Nephron progenitor cell (in vitro differentiated cells): ENCODE measurements at regions not wholly inside any gene's neighbourhood (a gene's known extent, or its start where the extent isn't known, plus 50 kb on each side); places are given as distances from the start of the nearest gene placed in this dataset.

Experiments
- DNase-seq: peaks from one replicate; pipeline ENCODE4 v3.0.0; 2021
- H3K27ac Mint-ChIP-seq: 2 replicates; pipeline ENCODE4 v1.8.0; 2021; ENCODE audit warnings: mild to moderate bottlenecking, moderate library complexity, mixed read lengths
- H3K27me3 Mint-ChIP-seq: 2 replicates; pipeline ENCODE4 v1.8.0; 2021; ENCODE audit warnings: mild to moderate bottlenecking, low read depth, mixed read lengths; ENCODE audit not compliant: poor library complexity
- H3K36me3 Mint-ChIP-seq: 2 replicates; pipeline ENCODE4 v1.8.0; 2021; ENCODE audit warnings: low read depth, mixed read lengths
- H3K4me1 Mint-ChIP-seq: 2 replicates; pipeline ENCODE4 v1.8.0; 2021; ENCODE audit warnings: mixed read lengths
- H3K4me3 Mint-ChIP-seq: 2 replicates; pipeline ENCODE4 v1.8.0; 2021; ENCODE audit warnings: mild to moderate bottlenecking, moderate library complexity, mixed read lengths
- H3K9me3 Mint-ChIP-seq: 2 replicates; pipeline ENCODE4 v1.8.0; 2021; ENCODE audit warnings: mild to moderate bottlenecking, moderate library complexity, mixed read lengths
- CTCF ChIP-seq: fragments of 200-600 bp; sonication (generic); IDR thresholded peaks from 2 replicates; pipeline ENCODE4 v1.5.0; 2021; ENCODE audit warnings: antibody characterized with exemption

GRCh38 chr7:106775975-106776607 is 89.0 kb upstream of the PIK3CG start:
- no peaks in the 10 kb centered on the region for H3K36me3 Mint-ChIP-seq
- no peak for TF ChIP-seq CTCF
- H3K27me3 Mint-ChIP-seq, result peaks cover 8% of the 10 kb centered on the region
- no peak overlapping the region for H3K4me3 Mint-ChIP-seq
- H3K9me3 Mint-ChIP-seq, result peaks cover 8% of the 10 kb centered on the region
- no peak for DNase-seq
- H3K4me1 Mint-ChIP-seq, result no peaks in the 10 kb centered on the region
- no peak overlapping the region for H3K27ac Mint-ChIP-seq

GRCh38 chr7:106776618-106777347 is 88.3 kb upstream of the PIK3CG start:
- DNase-seq, result no peak
- Mint-ChIP-seq H3K4me3 (no peak overlapping the region), H3K36me3 (no peaks in the 10 kb centered on the region), H3K27ac (peak overlapping the region; percentile 21), H3K9me3 (peaks cover 8% of the 10 kb centered on the region), H3K4me1 (no peaks in the 10 kb centered on the region), H3K27me3 (peaks cover 8% of the 10 kb centered on the region)
- TF ChIP-seq CTCF, result no peak

GRCh38 chr7:106777674-106778299 is 87.3 kb upstream of the PIK3CG start:
- H3K27ac Mint-ChIP-seq, result no peak overlapping the region
- no peaks in the 10 kb centered on the region for H3K36me3 Mint-ChIP-seq
- H3K9me3 Mint-ChIP-seq, result peaks cover 8% of the 10 kb centered on the region
- peaks cover 8% of the 10 kb centered on the region for H3K27me3 Mint-ChIP-seq
- no peaks in the 10 kb centered on the region for H3K4me1 Mint-ChIP-seq
- no peak overlapping the region for H3K4me3 Mint-ChIP-seq
- TF ChIP-seq CTCF, result no peak
- no peak for DNase-seq

GRCh38 chr7:106778656-106779250 is 86.3 kb upstream of the PIK3CG start:
- TF ChIP-seq CTCF, result no peak
- Mint-ChIP-seq H3K27me3 (peaks cover 14% of the 10 kb centered on the region), H3K36me3 (no peaks in the 10 kb centered on the region), H3K27ac (no peak overlapping the region), H3K4me3 (no peak overlapping the region), H3K9me3 (peaks cover 8% of the 10 kb centered on the region), H3K4me1 (no peaks in the 10 kb centered on the region)
- DNase-seq, result no peak

- Mint-ChIP-seq H3K9me3 (peaks cover 8% of the 10 kb centered on the region), H3K36me3 (no peaks in the 10 kb centered on the region), H3K4me1 (no peaks in the 10 kb centered on the region), H3K27ac (no peak overlapping the region), H3K4me3 (no peak overlapping the region), H3K27me3 (peaks cover 14% of the 10 kb centered on the region)
- TF ChIP-seq CTCF, result no peak
- peak; percentile 13 for DNase-seq
These were observed 85.2 kb upstream of the PIK3CG start for GRCh38 chr7:106779877-106780276.
